HG03565 (cell line): ENCODE measurements at regions not wholly inside any gene's neighbourhood (a gene's known extent, or its start where the extent isn't known, plus 50 kb on each side); places are given as distances from the start of the nearest gene placed in this dataset.
"Not testable (repeated sequence)": the region's sequence is repeated elsewhere in the genome, so short reads cannot be mapped to it uniquely, and the experiment has no call there.

Experiments used
- ATAC-seq: cut with Tn5 transposase; IDR thresholded peaks from one replicate; pipeline ENCODE4 v1.9.1; 2021; ENCODE audit warnings: mild to moderate bottlenecking, moderate library complexity; ENCODE audit not compliant: unreplicated experiment

DNA sequence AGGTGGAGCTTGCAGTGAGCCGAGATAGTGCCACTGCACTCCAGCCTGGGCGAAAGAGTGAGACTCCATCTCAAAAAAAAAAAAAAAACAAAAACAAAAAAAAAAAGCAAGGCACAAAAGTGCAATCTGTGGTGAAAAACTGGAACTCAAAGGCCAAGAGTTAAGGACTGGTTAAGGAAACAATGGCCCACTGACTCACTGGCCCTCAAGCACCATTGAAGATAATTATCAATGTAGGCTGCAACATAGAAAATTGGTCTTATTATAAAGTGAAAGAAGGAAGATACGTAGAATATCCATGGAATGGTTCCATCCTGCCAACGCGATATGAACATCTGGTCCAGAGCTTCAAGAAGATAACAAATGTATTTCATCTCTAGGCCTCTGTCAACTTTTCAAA, 444.2 kb downstream of the SOX9 start:
- ATAC-seq = no peak

DNA sequence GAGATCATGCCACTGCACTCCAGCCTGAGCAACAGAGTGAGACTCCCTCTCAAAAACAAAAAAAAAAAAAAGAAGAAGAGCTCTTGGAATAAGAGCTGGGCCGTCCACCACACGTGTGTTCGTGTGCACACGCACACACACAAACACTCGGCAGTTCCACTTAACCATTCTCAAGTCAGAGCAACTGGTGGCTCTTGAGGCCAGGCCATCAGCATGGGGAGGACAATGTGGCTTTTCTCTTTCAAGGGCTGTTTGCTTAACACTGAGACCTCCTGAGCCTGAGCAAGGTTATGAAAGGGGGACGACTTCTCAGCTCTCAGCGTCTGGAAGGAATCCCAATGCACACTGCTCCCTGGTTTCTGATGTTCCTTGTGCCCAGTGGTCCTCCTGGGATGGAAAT, 444.9 kb downstream of the SOX9 start:
- ATAC-seq = no peak

DNA sequence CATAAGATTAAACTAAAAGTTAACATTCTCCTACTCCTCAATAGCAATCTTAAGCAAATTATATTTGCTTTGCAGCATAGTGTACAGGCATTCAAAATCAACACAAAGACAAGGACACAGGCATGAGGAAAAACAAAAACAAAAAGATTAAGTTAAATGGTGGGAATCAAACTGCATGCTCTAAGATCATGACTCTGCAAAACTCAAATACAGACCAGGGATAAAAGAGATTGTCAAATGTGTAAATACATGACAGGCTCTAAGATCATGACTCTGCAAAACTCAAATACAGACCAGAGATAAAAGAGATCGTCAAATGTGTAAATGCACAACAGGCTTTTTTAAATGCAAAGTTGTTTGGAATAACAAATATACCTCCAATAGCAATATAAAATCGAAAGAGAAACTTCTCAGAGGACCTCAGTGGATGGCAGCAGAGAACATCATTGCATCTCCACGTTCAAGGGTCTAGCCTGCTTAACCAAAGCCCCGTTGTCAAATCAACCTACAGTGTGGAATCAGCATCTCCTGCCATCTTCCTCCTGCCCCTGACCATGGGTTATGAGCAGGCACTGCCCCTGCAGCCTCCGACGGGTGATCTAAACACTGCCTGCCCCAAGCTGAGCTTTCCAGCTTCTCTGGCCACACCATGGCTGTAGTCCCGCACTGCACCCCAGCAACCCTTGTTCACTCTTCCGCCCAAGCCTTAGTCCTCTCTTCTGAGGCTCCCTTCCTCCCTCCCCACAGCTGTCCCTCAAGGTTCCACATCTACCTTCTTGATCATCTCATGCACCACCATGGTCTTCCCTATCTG, 446.1 kb downstream of the SOX9 start:
- ATAC-seq = no peak

DNA sequence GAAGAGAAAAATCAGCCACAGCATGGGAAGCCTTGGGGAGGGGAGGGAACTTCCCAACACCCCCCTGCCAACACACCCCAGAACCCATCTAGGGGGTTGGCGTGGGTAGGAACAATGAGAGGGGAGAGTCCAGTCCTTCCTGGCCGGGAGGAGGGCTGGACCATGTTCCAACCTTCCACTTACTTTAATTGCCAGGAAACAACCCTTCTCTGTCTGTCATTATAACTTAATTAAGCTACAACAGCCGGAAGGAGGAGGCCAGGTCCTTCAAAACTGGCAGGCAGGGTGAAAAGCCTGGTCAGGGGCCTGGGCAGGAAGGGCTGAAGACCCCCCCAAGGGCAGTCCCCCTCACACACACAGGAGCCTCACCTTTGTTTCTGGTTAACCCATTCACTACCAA, 447.0 kb downstream of the SOX9 start:
- no peak for ATAC-seq

DNA sequence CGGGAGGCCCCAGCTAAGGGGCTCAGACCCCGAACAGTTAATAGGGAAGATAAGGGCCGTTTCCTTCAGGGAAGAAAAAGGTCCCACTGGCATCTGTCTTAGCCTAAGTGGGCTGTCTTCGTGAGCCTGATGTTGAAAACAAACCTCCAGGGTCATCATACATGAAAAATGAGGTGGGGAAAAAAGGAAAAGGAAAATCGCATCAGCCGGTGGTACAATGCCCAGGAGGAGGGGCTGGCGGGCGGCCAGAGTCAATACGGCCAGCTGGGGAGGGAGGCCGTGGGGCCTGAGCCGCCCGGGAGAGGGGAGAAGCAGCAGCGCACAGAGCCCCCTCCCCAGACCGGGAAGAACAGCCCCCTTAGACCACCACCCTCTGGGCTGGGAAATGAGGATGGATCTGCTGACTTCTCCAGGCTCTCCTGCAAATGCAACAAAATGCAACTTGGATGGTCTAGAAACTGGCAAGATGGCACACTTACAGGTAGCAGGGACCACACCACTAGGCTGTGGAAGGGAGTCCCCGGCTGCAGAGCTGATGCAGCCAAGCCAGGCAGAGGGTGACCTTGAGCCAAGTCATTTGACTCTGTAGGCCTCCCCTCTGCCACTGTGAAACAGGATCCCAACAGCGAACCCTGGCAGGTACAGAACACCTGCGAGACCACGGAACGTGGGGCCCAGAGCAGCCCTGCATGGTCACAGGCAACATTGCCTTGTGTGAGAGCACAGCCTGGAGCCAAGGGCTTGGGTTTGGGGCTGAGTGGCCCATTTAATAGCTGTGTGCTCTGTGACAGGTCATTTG, 448.5 kb downstream of the SOX9 start:
- ATAC-seq = no peak

DNA sequence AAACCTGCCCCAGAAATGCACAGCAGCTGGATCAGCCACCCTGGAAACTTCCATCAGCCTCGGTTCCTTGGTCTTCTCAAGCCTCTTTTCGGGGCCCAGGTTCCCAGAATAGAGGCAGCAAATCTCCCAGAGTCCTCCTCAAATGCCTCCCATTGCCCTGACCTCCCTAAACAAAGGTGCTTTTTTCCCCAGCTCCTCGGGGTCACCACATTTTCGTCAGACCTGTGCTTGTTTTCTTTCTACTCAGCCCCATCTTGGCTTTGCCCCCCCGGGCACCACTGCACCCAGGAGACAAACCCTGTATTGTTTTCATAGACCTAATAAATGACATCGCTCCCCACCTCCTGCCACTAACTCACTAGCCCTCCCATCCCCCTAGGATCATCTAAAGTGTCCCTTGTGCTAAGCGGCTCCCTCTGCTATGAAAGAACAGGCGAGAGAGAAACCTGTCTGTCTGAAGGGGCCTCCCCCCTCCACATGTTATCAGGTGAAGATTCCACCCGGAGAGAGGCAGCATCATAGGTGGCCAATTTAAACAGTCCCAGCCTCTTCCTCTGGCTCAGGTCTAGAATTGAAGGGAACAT, 451.1 kb downstream of the SOX9 start:
- ATAC-seq = no peak

DNA sequence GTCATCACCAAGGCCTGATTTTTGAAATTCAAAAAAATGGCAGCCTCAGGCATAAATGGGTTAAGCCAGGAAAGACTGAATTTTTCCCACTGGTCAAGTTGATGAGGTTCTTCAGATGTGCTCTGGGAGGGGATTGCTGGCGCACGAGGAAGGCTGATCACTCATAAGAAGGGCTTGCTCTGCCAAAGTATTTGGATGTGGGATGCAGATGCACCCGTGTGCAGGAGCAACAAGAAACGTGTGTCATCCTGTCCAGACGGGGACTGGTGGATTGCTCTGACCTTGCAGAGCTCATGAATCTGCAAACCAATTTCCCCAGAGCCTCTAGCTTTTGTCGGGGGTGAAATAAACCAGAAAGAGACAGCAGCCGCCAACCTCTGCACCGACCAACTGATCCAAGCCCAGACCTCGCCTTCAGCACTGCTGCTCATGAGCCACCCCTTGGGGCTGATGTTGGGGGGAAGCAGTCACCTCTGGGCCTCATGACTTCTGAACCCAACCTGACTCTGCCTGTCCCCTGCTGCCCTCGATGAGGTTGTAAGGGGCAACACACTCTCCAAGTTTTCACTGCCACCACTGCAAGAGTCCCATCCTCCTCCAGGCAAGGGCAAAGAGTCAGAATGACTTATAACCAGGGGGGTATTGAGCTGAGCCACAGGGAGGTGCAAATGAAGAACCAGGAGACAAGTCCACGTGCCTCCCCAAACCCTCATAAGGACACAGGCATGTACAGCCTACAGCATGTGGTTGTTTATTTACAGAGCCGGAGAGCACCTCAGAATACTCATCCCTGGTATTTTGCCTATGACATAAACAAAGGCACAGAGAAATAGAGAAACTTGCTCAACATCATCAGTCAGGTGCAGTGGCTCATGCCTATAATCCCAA, 452.0 kb downstream of the SOX9 start:
- ATAC-seq = no peak

DNA sequence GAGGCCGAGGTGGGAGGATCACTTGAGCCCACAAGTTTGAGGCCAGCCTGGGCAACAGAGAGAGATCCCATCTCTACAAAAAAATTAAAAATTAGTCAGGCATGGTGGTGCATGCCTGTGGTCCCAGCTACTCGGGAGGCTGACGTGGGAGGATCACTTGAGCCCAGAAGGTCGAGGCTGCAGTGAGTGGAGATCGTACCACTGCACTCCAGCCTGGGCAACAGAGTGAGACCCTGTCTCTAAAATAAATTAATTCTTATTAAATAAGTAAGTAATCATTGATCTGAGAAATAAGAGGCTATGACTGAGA, 452.6 kb downstream of the SOX9 start:
- ATAC-seq = not testable (repeated sequence)

DNA sequence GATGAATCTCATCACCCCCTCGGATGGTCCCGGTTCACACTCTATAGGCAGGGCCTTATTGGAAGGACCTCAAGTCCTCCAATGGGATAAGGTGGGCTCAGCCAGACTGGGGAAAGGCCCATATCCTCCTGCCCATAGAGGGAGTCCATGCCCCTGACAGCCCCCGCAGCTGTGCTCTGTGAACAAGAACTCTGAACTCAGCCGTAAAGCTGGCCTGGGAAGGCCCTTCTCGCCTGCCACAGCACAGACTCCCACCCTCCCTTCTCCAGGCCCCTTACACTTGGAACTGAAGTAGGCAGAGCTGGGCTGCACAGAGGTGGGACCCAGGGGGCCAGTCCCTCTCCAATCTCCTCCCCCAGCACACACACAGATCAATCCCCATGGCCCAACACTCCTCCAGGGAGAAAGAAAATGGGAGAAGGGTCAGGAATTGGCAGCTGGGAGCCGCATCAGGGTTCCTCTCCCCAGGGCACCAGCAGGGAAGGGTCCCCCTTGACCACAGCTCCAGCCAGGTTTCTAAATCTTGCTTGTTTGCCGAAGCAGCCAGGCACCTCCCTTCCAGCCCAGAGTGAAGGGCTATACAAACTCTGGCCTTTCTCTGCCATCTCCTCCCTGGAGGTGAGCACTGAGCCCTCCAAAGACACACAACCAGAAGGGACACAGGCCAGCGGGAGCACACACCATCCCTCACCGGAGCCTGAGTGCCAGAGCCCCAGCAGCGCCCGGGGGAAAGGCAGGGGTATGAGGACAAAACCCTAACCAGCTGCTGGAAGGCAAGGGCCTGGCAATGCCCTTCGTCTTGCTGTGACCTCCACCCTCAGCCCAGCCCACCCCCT, 454.1 kb downstream of the SOX9 start:
- ATAC-seq = no peak

DNA sequence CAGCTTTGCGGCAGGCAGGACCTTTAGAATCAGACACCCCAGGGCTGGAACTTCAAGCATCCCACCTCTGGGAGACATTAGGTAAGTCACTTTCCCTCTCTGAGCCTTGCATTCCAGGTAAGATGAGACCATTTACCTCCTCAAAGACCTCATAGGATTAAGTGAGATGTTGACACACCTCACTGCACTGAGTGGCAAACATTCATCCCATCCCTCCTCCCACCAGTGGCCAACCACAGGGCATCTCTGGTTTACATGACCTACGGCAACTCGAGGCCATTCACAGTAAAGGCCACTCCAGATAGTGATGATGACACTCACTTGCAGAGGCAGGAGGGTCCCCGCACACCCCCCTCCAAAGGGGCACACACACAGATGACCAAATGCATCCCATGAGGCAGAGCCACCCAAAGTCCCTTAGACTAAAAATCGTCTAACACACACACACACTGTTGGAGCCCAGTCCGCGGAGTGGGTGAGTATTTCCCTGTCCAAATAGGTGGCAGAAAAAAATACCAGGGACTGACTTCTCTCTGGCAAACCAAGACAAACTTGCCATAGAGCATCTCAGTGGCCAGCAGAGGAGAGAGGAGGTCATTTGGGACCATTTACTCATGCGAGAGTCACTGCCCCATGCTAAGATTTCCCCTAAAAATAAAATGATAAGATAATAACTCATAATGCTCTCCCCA, 454.9 kb downstream of the SOX9 start:
- no peak for ATAC-seq

DNA sequence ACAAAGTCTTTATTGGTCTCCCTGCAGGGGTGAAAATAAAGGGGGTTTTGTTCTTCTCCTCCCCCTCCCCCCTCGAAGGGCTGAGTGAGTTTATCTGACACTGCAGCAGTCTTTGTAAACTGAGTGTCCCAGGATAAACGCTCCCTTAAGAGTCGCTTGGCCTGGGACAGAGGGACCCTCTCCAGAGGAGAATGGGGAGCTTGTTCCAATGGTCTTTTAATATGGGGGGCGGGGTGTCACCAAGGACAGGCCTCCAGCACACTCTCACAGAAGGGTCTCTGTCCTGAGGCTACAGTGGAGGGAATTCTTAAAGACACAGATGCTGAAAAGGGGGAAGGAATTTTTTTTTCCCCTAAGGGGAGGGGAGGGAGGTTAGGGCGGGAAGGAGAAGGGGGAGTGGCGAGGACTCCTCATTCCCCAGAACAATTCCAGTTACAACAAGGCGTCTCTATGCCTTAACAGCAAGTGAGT, 455.5 kb downstream of the SOX9 start:
- no peak for ATAC-seq

DNA sequence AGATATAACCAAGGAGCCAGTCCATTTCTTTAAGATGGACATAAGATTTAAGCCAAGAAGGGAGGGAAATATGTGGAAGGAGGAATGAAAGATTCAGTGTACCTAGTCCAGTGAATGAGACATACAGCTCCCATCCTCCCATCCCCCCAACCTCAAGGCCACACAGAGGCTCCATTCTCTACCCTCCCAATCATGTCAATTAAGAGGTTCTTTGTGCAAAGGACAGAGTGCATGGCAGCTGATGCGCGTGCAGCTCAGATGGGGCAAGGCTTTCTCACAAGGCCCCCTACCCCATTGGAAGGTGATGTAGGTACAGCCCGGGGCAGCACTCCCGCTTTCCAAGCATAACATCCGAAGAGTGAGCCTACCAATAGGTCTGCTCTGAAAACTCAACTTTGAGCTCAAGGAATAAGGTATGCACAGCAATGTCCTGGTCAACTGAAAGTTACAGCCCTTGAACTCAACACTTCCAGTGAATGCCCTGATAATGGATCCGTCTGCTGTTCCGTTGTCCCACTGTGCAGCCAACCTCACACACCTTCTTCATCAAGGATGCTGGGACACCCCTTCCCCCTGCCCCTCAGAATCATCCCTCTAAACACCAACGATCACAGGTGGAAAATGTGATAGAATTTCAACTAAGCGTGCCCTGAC, 458.1 kb downstream of the SOX9 start:
- ATAC-seq = no peak

DNA sequence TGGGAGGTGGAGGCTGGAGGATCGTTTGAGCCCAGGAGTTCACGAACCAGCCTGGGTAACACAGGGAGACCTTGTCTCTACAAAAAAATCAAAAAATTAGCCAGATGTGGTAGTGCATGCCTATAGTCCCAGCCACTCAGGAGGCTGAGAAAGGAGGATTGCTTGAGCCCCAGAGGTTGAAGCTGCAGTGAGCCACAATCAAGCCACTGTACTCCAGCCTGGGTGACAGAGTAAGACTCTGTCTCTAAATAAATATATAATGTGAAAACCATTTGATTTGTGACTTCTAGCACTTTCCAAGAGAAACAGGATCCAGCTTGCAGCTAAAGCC, 459.1 kb downstream of the SOX9 start:
- ATAC-seq = no peak

DNA sequence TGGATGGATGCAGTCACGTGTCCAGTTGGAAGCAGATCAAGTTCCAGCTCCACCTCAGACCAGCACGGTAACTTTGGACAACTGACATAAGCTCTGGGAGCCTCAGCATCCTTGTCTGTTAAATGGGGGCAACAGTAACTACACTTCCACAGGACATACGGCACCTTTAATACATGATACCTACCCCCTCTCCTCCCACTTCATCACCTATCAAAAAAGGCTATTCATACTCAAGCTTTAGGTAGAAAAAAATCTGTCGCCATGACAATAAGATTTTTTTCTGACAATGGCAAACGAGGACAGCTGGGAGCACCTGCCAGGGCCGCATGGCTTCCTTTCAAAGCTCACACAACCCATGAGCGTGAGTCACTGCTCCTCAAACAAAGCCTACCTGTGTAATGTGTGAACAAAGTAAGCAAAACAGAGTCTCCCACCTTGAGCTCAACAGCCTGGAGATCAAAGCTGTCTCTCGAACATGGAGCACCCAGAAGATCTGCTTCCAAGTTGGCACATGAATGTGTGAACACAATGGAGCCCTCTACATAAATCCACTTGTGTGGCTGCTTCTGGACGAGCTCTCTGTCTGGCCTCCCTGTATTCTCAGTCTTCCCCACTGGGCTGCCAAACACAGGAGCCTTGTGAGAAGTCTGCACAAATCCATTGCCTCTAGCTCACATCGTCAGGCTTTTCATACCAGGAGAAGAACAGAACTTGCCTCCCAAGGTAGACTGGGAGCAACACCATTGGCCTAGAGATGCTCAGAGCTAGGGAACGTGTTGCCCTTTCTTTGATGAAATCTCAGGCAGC, 459.7 kb downstream of the SOX9 start:
- no peak for ATAC-seq

DNA sequence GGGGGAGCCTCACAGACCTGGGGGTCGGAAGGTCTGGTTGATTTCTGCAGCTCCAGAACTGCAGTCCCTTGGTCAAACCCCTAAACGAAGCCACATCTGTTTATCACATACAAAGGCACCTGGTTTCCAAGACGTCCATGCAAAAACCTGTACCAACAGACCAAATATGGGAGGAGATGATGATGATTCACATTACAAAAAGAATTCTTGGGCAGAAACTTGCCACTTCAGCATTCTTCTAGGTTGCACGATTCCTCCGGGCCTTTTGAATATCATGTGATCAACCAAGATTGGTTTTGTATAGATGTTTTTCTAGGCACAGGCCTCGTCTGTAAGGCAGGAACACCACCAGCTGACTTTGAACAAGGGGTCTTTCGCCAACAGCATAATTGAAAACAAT, 466.3 kb downstream of the SOX9 start:
- ATAC-seq = no peak

DNA sequence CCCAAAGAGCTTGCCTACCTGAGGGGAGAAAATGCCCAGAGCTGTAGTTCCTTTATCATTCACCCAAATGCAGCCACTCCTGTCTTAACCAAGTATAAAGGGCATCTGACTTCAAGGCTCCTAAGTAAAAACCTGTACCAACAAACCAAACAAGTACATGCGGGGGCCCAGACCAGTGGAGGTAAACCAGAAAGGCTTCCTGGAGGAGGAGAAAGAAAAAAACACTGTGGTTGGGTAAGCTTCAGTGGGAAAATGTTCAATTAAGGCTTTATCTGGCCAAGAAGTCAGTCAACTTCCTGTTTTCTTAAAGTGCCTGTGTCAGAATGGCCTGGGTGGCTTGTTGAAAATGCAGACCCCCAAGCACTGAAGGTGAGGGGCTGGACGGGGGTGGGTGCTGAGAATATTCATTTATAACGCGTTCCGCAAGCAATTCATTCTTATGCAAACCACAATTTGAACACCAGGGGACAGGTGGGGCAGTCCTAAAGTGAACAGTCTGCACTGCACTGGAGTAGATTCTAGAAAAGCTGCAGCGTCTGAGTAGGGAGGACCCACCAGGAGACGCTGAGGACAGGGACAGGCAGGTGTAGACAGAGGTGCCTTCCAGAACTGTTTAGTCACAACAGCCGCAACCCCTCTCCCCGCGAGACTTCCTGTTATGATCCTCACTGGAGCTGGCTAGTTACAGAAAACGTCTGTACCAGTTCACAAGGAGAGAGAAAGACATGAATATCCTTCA, 467.1 kb downstream of the SOX9 start:
- no peak for ATAC-seq

DNA sequence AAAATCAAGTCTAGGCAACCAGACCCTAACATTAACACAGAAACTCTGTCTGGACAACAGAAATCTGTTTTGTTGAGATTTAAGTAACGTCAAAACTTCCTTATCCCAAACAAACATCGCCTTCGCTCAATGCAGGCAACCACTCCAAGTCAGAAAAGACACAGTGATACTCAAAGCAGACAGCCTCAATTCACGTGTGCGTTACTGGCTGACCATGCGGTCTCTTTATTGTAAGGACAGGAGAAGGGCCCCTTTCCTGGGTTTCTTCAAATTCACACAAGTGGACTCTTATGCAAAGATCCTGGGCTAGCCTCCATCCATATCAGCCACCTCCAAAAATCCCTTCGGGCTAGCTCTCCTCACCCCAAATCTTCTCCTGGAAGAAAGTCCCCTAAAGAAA, 467.7 kb downstream of the SOX9 start:
- ATAC-seq = no peak

DNA sequence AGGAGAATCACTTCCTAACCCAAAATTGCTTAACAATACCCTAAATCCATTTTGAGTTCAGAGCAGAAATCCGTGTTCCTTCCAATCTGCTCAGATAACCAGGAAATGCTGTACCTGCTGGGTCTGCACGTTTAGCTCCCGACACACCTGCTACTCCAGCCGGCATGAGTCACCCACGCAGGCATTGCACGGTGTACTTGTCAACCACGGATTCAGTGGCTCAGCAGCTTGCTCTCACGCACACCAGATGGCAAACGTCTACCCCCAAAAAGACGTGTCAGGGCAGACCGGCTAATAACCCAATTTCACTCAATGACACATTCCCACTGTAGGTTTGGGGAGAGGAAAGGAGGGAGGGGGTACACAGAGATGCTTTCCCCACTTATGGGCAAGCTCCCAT, 468.1 kb downstream of the SOX9 start:
- no peak for ATAC-seq
